Epithelial cell of esophagus (primary cell): ENCODE measurements at regions not wholly inside any gene's neighbourhood (a gene's known extent, or its start where the extent isn't known, plus 50 kb on each side); places are given as distances from the start of the nearest gene placed in this dataset.

ENCODE experiments used
- DNase-seq: peaks from one replicate; pipeline ENCODE4 v3.0.0; 2010; ENCODE audit warnings: low read depth
- H3K4me3 ChIP-seq: 2 replicates; pipeline ENCODE4 v1.5.1; 2011; ENCODE audit warnings: mild to moderate bottlenecking, low read length, control low read depth
- TF ChIP-seq, protein P1 (sequence below): IDR thresholded peaks from 2 replicates; pipeline ENCODE4 v1.5.1; 2011; ENCODE audit warnings: low read depth, mild to moderate bottlenecking, low read length, control low read depth, inconsistent platforms; ENCODE audit not compliant: insufficient read depth; ENCODE audit errors: missing control alignments

DNA sequence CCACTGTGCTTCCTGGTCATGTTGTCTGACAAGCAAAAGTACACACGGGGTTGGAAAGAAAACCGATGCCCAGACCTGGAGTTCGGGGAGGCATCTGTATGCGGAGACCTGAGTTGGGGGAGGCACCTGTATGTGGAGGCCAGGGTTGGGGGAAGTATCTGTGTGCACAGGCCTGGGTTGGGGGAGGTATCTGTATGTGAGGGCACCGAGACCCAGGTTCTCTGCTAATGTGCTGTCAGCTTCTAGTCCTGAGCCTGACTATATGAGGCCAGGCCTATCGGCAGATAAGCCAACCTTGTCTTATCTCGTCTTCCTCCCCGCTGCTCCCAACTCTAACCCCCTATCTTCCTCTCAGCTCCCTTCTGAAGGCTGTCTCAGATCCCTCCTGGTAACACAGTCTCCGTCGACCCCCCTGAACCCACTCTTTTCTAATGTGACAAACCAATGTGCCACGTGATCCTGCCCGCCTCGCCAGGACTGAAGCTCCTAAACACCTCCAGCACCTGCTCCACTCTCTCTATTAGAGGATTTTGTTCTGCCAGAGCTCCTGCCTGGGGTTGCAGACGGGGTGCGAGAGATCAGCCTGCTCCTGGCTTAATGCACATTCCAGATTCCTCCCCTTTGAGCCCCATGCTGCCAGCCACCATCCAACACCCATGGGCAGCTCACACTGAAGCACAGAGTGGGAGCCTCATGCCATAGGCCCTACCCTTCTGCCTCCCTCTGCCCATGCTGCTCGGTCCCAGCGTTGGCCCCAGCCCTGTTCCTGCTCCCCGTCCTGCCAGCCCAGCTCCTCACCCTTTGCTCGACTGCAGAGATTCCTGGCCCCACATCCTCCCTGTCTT, 188.4 kb downstream of the SH3BP4 start:
- no peak overlapping the region for H3K4me3 ChIP-seq
- TF ChIP-seq, protein P1, sequence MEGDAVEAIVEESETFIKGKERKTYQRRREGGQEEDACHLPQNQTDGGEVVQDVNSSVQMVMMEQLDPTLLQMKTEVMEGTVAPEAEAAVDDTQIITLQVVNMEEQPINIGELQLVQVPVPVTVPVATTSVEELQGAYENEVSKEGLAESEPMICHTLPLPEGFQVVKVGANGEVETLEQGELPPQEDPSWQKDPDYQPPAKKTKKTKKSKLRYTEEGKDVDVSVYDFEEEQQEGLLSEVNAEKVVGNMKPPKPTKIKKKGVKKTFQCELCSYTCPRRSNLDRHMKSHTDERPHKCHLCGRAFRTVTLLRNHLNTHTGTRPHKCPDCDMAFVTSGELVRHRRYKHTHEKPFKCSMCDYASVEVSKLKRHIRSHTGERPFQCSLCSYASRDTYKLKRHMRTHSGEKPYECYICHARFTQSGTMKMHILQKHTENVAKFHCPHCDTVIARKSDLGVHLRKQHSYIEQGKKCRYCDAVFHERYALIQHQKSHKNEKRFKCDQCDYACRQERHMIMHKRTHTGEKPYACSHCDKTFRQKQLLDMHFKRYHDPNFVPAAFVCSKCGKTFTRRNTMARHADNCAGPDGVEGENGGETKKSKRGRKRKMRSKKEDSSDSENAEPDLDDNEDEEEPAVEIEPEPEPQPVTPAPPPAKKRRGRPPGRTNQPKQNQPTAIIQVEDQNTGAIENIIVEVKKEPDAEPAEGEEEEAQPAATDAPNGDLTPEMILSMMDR: no peak
- DNase-seq: no peak

GRCh38 chr2:235140801-235141081, 188.9 kb downstream of the SH3BP4 start:
- H3K4me3 ChIP-seq: no peak overlapping the region
- DNase-seq: no peak
- TF ChIP-seq, protein P1: no peak

DNA sequence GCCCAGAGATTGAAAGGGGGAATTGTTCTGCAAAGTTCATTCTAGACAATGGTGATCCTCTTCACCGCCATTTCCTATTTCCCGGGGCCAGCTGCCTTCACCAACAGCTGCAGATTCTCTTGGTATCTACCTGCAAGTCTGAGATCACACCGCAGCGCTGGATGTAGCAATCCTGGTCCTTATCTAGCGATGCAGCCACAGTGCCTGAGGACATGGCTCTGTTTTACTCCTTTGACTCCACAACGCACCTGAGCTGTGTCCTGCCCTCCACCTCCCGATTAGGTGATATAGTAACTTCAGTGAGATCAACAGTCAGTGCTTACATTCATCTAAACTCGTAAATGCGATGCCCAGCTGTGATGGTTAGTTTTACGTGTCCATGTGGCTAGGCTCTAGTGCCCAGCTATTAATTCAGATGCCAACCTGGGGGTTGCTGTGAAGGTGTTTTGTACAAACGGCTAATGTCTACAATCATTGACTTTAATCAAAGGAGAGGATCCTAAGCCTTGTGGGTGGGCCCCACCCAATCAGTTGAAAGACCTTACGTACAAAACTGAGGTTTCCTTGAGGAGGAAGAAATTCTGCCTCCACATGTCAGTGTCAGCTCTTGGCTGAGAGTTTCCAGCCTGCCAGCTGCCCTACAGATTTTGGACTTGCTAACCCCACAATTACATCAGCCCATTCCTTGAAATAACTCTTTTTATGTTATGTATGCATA, 189.8 kb downstream of the SH3BP4 start:
- no peak overlapping the region for H3K4me3 ChIP-seq
- TF ChIP-seq, protein P1: no peak
- DNase-seq: no peak

GRCh38 chr2:235142601-235143000, 190.8 kb downstream of the SH3BP4 start:
- H3K4me3 ChIP-seq: no peak overlapping the region
- TF ChIP-seq, protein P1: no peak
- DNase-seq: no peak

DNA sequence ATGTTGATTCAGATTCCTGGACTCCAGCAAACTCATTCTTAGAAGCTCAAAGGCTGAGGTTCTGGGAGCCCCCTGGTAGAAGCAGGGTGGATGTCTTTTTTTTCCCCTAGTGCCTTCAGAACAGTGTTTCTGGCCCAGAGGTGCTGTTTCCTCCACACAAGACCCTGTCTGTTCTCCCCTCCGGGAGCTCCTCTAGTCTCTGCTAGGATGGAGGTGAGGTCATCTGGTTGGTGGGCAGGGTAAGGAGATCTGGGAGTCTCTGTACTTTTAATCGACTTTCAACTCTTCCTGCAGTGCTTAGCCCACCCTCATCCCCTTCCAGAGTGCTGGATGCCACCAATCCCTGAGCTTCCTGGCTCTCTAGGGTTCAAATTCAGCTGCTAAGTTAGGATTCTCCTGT, 192.0 kb downstream of the SH3BP4 start:
- no peak overlapping the region for H3K4me3 ChIP-seq
- TF ChIP-seq, protein P1: no peak
- no peak for DNase-seq

DNA sequence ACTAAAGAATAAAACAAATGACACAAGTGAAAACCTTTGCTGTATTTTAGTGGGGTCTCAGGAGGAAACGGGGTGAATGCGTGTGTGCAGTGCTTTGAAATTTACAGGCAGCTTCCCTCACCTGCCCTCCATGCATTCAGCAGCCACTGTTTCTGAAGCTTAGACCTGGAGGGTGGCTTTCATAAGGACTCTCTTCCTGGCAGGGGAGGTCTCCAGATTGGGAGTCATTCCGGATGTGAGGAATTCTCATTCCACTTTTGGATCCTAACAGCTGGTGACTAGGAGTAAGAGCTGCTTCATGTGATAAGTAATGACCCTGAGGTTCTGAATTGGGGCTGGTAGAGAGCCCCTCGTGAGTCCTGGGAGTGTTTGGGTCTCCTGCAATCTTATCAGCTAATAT, 192.5 kb downstream of the SH3BP4 start:
- TF ChIP-seq, protein P1: no peak
- H3K4me3 ChIP-seq: no peak overlapping the region
- DNase-seq: no peak
